GM12873 (cell line): ENCODE measurements at regions not wholly inside any gene's neighbourhood (a gene's known extent, or its start where the extent isn't known, plus 50 kb on each side); places are given as distances from the start of the nearest gene placed in this dataset.

ENCODE experiments used
- CTCF ChIP-seq: IDR thresholded peaks from 2 replicates; pipeline ENCODE4 v1.5.1; 2012; ENCODE audit warnings: low read depth, mild to moderate bottlenecking, moderate library complexity, low read length, control low read depth; ENCODE audit not compliant: insufficient read depth; ENCODE audit errors: missing control alignments

- TF ChIP-seq CTCF, result no peak
Observed at GRCh38 chr3:88744896-88745295, 362.5 kb upstream of the EPHA3 start.

GRCh38 chr3:88758676-88759075 is 348.7 kb upstream of the EPHA3 start:
- TF ChIP-seq CTCF, result no peak

- no peak for TF ChIP-seq CTCF
Observed at GRCh38 chr3:88767746-88768145, 339.7 kb upstream of the EPHA3 start.

GRCh38 chr3:88773766-88774165 is 333.7 kb upstream of the EPHA3 start:
- TF ChIP-seq CTCF, result no peak

GRCh38 chr3:88775026-88775690 is 332.3 kb upstream of the EPHA3 start:
- TF ChIP-seq CTCF, result no peak

GRCh38 chr3:88779482-88779881 is 327.9 kb upstream of the EPHA3 start:
- no peak for TF ChIP-seq CTCF

- TF ChIP-seq CTCF, result no peak
Observed at GRCh38 chr3:88784925-88785324, 322.5 kb upstream of the EPHA3 start.

GRCh38 chr3:88785841-88786240 is 321.6 kb upstream of the EPHA3 start:
- TF ChIP-seq CTCF, result no peak
